ENCODE measurements at regions not wholly inside any gene's neighbourhood (a gene's known extent, or its start where the extent isn't known, plus 50 kb on each side); places are given as distances from the start of the nearest gene placed in this dataset.

DNA sequence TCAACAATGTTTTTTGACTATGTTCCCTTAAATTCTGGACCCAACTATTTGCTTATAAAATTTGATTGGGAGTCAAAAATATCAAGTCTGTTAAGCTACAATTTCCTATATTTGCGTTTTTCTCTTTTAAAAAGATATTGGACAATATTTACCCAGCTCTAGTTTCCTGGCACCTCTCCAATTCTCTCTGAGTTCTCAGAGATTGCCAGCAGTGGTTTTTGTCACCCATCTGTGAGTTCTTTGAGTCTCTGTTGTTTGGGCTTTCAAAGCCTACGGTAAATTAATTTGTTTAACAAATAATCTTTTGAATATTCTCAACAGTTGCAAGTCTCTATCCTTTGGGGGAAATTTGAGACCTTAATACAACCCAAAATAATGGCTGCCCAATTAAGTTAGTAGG is 174.2 kb upstream of the PUM3 start:
- H3K27ac ChIP-seq: no peak overlapping the region
- no peaks in the 10 kb centered on the region for H3K36me3 ChIP-seq (ENCODE audit: low read depth, missing control alignments)
- H3K9me3 ChIP-seq: no peaks in the 10 kb centered on the region
- H3K4me3 ChIP-seq: no peak overlapping the region
- H3K27me3 ChIP-seq: no peaks in the 10 kb centered on the region
- 56 to 67% methylated on average over 2 of the region's 2 CpGs for WGBS, 2 donors
- no peaks in the 10 kb centered on the region for H3K4me1 ChIP-seq
- no peak for DNase-seq
- no peak for TF ChIP-seq CTCF (IDR thresholded peaks at IDR 0.05)
- no peak for TF ChIP-seq POLR2A (IDR thresholded peaks at IDR 0.05)
- intact Hi-C loops (cut with DNase I; ENCODE audit: low total_unique reads): no loop called here

GRCh38 chr9:3014178-3014577 is 170.3 kb upstream of the PUM3 start:
- TF ChIP-seq POLR2A (IDR thresholded peaks at IDR 0.05) (no peak), CTCF (IDR thresholded peaks at IDR 0.05) (no peak)
- Histone ChIP-seq H3K4me1 (no peaks in the 10 kb centered on the region), H3K4me3 (no peak overlapping the region), H3K36me3 (ENCODE audit: low read depth, missing control alignments) (no peaks in the 10 kb centered on the region), H3K9me3 (no peaks in the 10 kb centered on the region), H3K27me3 (no peaks in the 10 kb centered on the region), H3K27ac (no peak overlapping the region)
- DNase-seq: no peak
- WGBS, 2 donors: 86 to 88% methylated on average over 3 of the region's 3 CpGs
- intact Hi-C loops (cut with DNase I; ENCODE audit: low total_unique reads): no loop called here

- no peak overlapping the region for H3K4me3 ChIP-seq
- 77 to 82% methylated on average over 5 of the region's 5 CpGs for WGBS, 2 donors
- no peaks in the 10 kb centered on the region for H3K4me1 ChIP-seq
- H3K27ac ChIP-seq: no peak overlapping the region
- TF ChIP-seq CTCF (IDR thresholded peaks at IDR 0.05) (no peak), POLR2A (IDR thresholded peaks at IDR 0.05) (no peak)
- intact Hi-C loops (cut with DNase I; ENCODE audit: low total_unique reads): no loop called here
- no peaks in the 10 kb centered on the region for H3K36me3 ChIP-seq (ENCODE audit: low read depth, missing control alignments)
- no peaks in the 10 kb centered on the region for H3K27me3 ChIP-seq
- no peaks in the 10 kb centered on the region for H3K9me3 ChIP-seq
- no peak for DNase-seq
Observed at GRCh38 chr9:3012842-3013241, 168.9 kb upstream of the PUM3 start.

- H3K9me3 ChIP-seq: no peaks in the 10 kb centered on the region
- H3K4me1 ChIP-seq: no peaks in the 10 kb centered on the region
- no peaks in the 10 kb centered on the region for H3K27me3 ChIP-seq
- intact Hi-C loops (cut with DNase I; ENCODE audit: low total_unique reads): no loop called here
- no peaks in the 10 kb centered on the region for H3K36me3 ChIP-seq (ENCODE audit: low read depth, missing control alignments)
- no peak overlapping the region for H3K4me3 ChIP-seq
- no peak overlapping the region for H3K27ac ChIP-seq
- DNase-seq: no peak
- 73 to 79% methylated on average over 6 of the region's 6 CpGs for WGBS, 2 donors
- TF ChIP-seq POLR2A (IDR thresholded peaks at IDR 0.05) (no peak), CTCF (IDR thresholded peaks at IDR 0.05) (no peak)
Observed at GRCh38 chr9:3012245-3012644, 168.3 kb upstream of the PUM3 start.

DNA sequence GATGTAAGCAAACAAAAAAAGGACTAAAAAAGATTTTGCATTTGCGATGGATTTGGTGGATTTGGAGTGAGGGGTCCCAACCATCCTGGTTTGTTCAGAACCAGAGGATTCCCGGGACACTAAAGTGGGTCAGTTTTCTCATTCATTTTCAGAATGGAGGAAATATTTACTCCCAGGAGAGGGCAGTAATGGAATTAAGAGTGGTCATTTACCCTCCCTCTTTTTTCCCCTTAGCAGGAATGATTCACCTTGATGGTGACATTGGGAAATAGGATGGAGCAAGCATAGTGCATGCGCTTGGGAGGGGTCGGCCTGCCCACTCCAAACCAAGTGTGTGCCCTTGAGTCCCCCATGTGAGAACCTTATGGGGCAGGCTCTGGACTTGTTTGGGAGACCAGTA is 164.2 kb upstream of the PUM3 start:
- whole genome bisulfite sequencing, 2 donors: 89 to 95% methylated on average over 4 of the region's 4 CpGs
- intact Hi-C loops (cut with DNase I; ENCODE audit: low total_unique reads): no loop called here

More for the DNA sequence above, 164.2 kb upstream of the PUM3 start:
- H3K27me3 ChIP-seq: no peaks in the 10 kb centered on the region
- no peak for DNase-seq
- H3K27ac ChIP-seq: no peak overlapping the region
- H3K9me3 ChIP-seq: no peaks in the 10 kb centered on the region
- TF ChIP-seq POLR2A (IDR thresholded peaks at IDR 0.05): no peak
- TF ChIP-seq CTCF (IDR thresholded peaks at IDR 0.05): no peak
- no peaks in the 10 kb centered on the region for H3K4me1 ChIP-seq
- no peak overlapping the region for H3K4me3 ChIP-seq
- no peaks in the 10 kb centered on the region for H3K36me3 ChIP-seq (ENCODE audit: low read depth, missing control alignments)

Measured in testis (tissue), 2 donors.